Testis (tissue), 2 donors: ENCODE measurements at regions not wholly inside any gene's neighbourhood (a gene's known extent, or its start where the extent isn't known, plus 50 kb on each side); places are given as distances from the start of the nearest gene placed in this dataset.

ENCODE experiments used
- CTCF ChIP-seq, 3 experiments: fragments of 450-650 bp in 2 of 3; fragments of 200-600 bp in 1 of 3; sonication (generic) in 1 of 3; IDR thresholded peaks; one replicate each; pipeline ENCODE4 v1.5.1; 2016 to 2019; ENCODE audit warnings: antibody characterized with exemption in 3 of 3, mild to moderate bottlenecking in 2 of 3, moderate library complexity in 1 of 3
- POLR2A ChIP-seq: fragments of 450-650 bp; IDR thresholded peaks from one replicate; pipeline ENCODE4 v1.6.1; 2017; ENCODE audit warnings: antibody characterized with exemption, mild to moderate bottlenecking, moderate library complexity

- no peak for TF ChIP-seq POLR2A
- TF ChIP-seq CTCF (IDR thresholded peaks at IDR 0.05) = no peak
These were observed 268.8 kb upstream of the WWC1 start for GRCh38 chr5:168022446-168023169.
